Fibroblast of lung (primary cell): ENCODE measurements at regions not wholly inside any gene's neighbourhood (a gene's known extent, or its start where the extent isn't known, plus 50 kb on each side); places are given as distances from the start of the nearest gene placed in this dataset.
A peak's percentile ranks its signal among the peaks of the same experiment; 100 is the strongest.
"Not testable (repeated sequence)": the region's sequence is repeated elsewhere in the genome, so short reads cannot be mapped to it uniquely, and the experiment has no call there.

Experiments
- DNase-seq, 2 donors: peaks; one replicate each; pipeline versions ENCODE4 v3.0.0 to v3.0.0-alpha.2; 2010; ENCODE audit warnings: low read depth in 2 of 2
- H2AFZ ChIP-seq: 2 replicates; pipeline ENCODE4 v1.5.1; 2012; ENCODE audit warnings: low read length, control low read depth, inconsistent platforms
- H3K27ac ChIP-seq: 2 replicates; pipeline ENCODE4 v1.5.1; 2011; ENCODE audit warnings: low read length, control low read depth; ENCODE audit not compliant: insufficient read depth
- H3K27me3 ChIP-seq: 2 replicates; pipeline ENCODE4 v1.5.1; 2011; ENCODE audit warnings: mild to moderate bottlenecking, low read length; ENCODE audit not compliant: control insufficient read depth, insufficient read depth
- H3K36me3 ChIP-seq: 2 replicates; pipeline ENCODE4 v1.5.1; 2011; ENCODE audit warnings: low read length; ENCODE audit not compliant: control insufficient read depth, insufficient read depth
- H3K4me1 ChIP-seq: 2 replicates; pipeline ENCODE4 v1.5.1; 2011; ENCODE audit warnings: low read length; ENCODE audit not compliant: control insufficient read depth, insufficient read depth; ENCODE audit errors: extremely low read depth
- H3K4me2 ChIP-seq: 2 replicates; pipeline ENCODE4 v1.5.1; 2011; ENCODE audit warnings: low read length, control low read depth; ENCODE audit not compliant: insufficient read depth; ENCODE audit errors: extremely low read depth
- H3K4me3 ChIP-seq, 4 experiments: fragments of 200-600 bp in 1 of 4; sonication (generic) in 1 of 4; replicated peaks in 1 of 4; 2 replicates each; pipeline ENCODE4 v1.5.1; 2011 to 2016; ENCODE audit warnings: low read length in 4 of 4, low read depth in 3 of 4, mild to moderate bottlenecking in 3 of 4, control low read depth in 2 of 4, inconsistent platforms in 1 of 4, mixed read lengths in 1 of 4; ENCODE audit not compliant: insufficient read depth in 1 of 4; ENCODE audit errors: control extremely low read depth in 1 of 4
- H3K79me2 ChIP-seq: 2 replicates; pipeline ENCODE4 v1.5.1; 2012; ENCODE audit warnings: mild to moderate bottlenecking, low read length, inconsistent platforms; ENCODE audit not compliant: control insufficient read depth, insufficient read depth
- H3K9ac ChIP-seq: 2 replicates; pipeline ENCODE4 v1.5.1; 2011; ENCODE audit warnings: mild to moderate bottlenecking, low read length, control low read depth; ENCODE audit not compliant: insufficient read depth
- H3K9me3 ChIP-seq: 2 replicates; pipeline ENCODE4 v1.5.1; 2012; ENCODE audit warnings: low read depth, low read length; ENCODE audit not compliant: control insufficient read depth, insufficient read depth
- H4K20me1 ChIP-seq: 2 replicates; pipeline ENCODE4 v1.5.1; 2011; ENCODE audit warnings: low read length; ENCODE audit not compliant: control insufficient read depth, insufficient read depth; ENCODE audit errors: extremely low read depth

- not testable (repeated sequence) for H3K4me3 ChIP-seq, H3K36me3 ChIP-seq, H3K9me3 ChIP-seq, H3K9ac ChIP-seq, H3K4me2 ChIP-seq, H3K4me1 ChIP-seq, H3K27ac ChIP-seq, H4K20me1 ChIP-seq, H3K79me2 ChIP-seq, H2AFZ ChIP-seq, DNase-seq, H3K27me3 ChIP-seq
Observed at GRCh38 chr5:34127818-34128217, 84.8 kb upstream of the C1QTNF3 start.

- not testable (repeated sequence) for H3K4me1 ChIP-seq, H3K36me3 ChIP-seq, H3K27ac ChIP-seq, DNase-seq, H3K79me2 ChIP-seq, H3K4me2 ChIP-seq, H3K9me3 ChIP-seq, H4K20me1 ChIP-seq, H2AFZ ChIP-seq, H3K27me3 ChIP-seq, H3K9ac ChIP-seq, H3K4me3 ChIP-seq
Observed at GRCh38 chr5:34128890-34129289, 85.9 kb upstream of the C1QTNF3 start.

GRCh38 chr5:34154988-34155387 lies 112.0 kb upstream of the C1QTNF3 start:
- H3K4me2 ChIP-seq, H3K27ac ChIP-seq, DNase-seq, H3K9me3 ChIP-seq, H2AFZ ChIP-seq, H3K79me2 ChIP-seq, H4K20me1 ChIP-seq, H3K36me3 ChIP-seq, H3K4me3 ChIP-seq, H3K27me3 ChIP-seq, H3K4me1 ChIP-seq, H3K9ac ChIP-seq: not testable (repeated sequence)

GRCh38 chr5:34156703-34157414 lies 113.8 kb upstream of the C1QTNF3 start:
- not testable (repeated sequence) for H3K9ac ChIP-seq, H2AFZ ChIP-seq, H3K36me3 ChIP-seq, H3K4me1 ChIP-seq, H3K79me2 ChIP-seq, H3K4me3 ChIP-seq, H3K27me3 ChIP-seq, H4K20me1 ChIP-seq, H3K9me3 ChIP-seq, H3K27ac ChIP-seq, H3K4me2 ChIP-seq
- peak in 1 of 2 donors; percentile 32 for DNase-seq

GRCh38 chr5:34160904-34161303 lies 117.9 kb upstream of the C1QTNF3 start:
- not testable (repeated sequence) for H3K36me3 ChIP-seq, H3K4me2 ChIP-seq, H3K4me3 ChIP-seq, H3K4me1 ChIP-seq, H4K20me1 ChIP-seq, H2AFZ ChIP-seq, H3K79me2 ChIP-seq, H3K9me3 ChIP-seq, H3K27ac ChIP-seq, H3K27me3 ChIP-seq, H3K9ac ChIP-seq, DNase-seq

- not testable (repeated sequence) for H3K27me3 ChIP-seq, H3K4me3 ChIP-seq, H3K36me3 ChIP-seq, H4K20me1 ChIP-seq, H3K27ac ChIP-seq, H3K4me1 ChIP-seq, DNase-seq, H2AFZ ChIP-seq, H3K79me2 ChIP-seq, H3K9me3 ChIP-seq, H3K4me2 ChIP-seq, H3K9ac ChIP-seq
Observed at GRCh38 chr5:34171398-34171797, 128.4 kb upstream of the C1QTNF3 start.

GRCh38 chr5:34179453-34180190 lies 136.6 kb upstream of the C1QTNF3 start:
- H3K27ac ChIP-seq, H3K79me2 ChIP-seq, H3K9me3 ChIP-seq, H2AFZ ChIP-seq, DNase-seq, H3K4me2 ChIP-seq, H3K4me3 ChIP-seq, H3K27me3 ChIP-seq, H3K36me3 ChIP-seq, H4K20me1 ChIP-seq, H3K4me1 ChIP-seq, H3K9ac ChIP-seq: not testable (repeated sequence)
